KMS-11 (cell line): ENCODE measurements at regions not wholly inside any gene's neighbourhood (a gene's known extent, or its start where the extent isn't known, plus 50 kb on each side); places are given as distances from the start of the nearest gene placed in this dataset.

Source experiments
- H2AFZ ChIP-seq: fragments of 200-600 bp; sonication (generic); 2 replicates; pipeline ENCODE4 v1.6.1; 2016; ENCODE audit warnings: antibody characterized with exemption, mixed run types, low read depth
- H3K27ac ChIP-seq: fragments of 200-600 bp; sonication (generic); 2 replicates; pipeline ENCODE4 v1.6.1; 2016; ENCODE audit warnings: mild to moderate bottlenecking, mixed run types
- H3K27me3 ChIP-seq: fragments of 200-600 bp; sonication (generic); 2 replicates; pipeline ENCODE4 v1.6.1; 2017; ENCODE audit warnings: mild to moderate bottlenecking, low read depth, mixed run types, moderate library complexity; ENCODE audit not compliant: insufficient read depth
- H3K36me3 ChIP-seq: fragments of 200-600 bp; sonication (generic); 2 replicates; pipeline ENCODE4 v1.6.1; 2017; ENCODE audit warnings: mild to moderate bottlenecking, mixed run types; ENCODE audit not compliant: insufficient read depth
- H3K4me1 ChIP-seq: fragments of 200-600 bp; sonication (generic); 2 replicates; pipeline ENCODE4 v1.6.1; 2016; ENCODE audit warnings: mild to moderate bottlenecking, low read depth, mixed run types; ENCODE audit not compliant: poor library complexity, severe bottlenecking
- H3K4me2 ChIP-seq: fragments of 200-600 bp; sonication (generic); 2 replicates; pipeline ENCODE4 v1.7.0; 2016; ENCODE audit warnings: mild to moderate bottlenecking, mixed run types
- H3K4me3 ChIP-seq: fragments of 200-600 bp; sonication (generic); IDR thresholded peaks from 2 replicates; pipeline ENCODE4 v1.6.1; 2017; ENCODE audit warnings: low read depth, low read length, mixed read lengths; ENCODE audit not compliant: insufficient read depth
- H3K79me2 ChIP-seq: fragments of 200-600 bp; sonication (generic); 2 replicates; pipeline ENCODE4 v1.6.1; 2016; ENCODE audit warnings: low read depth, mixed run types; ENCODE audit not compliant: insufficient read depth
- H3K9ac ChIP-seq: fragments of 200-600 bp; sonication (generic); 2 replicates; pipeline ENCODE4 v1.6.1; 2016; ENCODE audit warnings: mild to moderate bottlenecking, mixed run types
- H4K20me1 ChIP-seq: fragments of 200-600 bp; sonication (generic); 2 replicates; pipeline ENCODE4 v1.6.1; 2016; ENCODE audit warnings: mild to moderate bottlenecking, mixed run types; ENCODE audit not compliant: insufficient read depth
- CTCF ChIP-seq: fragments of 200-600 bp; sonication (generic); conservative IDR thresholded peaks from 2 replicates; pipeline ENCODE4 v1.6.1; 2017; ENCODE audit warnings: low read depth, mild to moderate bottlenecking, antibody characterized with exemption, low read length, moderate library complexity, mixed read lengths

DNA sequence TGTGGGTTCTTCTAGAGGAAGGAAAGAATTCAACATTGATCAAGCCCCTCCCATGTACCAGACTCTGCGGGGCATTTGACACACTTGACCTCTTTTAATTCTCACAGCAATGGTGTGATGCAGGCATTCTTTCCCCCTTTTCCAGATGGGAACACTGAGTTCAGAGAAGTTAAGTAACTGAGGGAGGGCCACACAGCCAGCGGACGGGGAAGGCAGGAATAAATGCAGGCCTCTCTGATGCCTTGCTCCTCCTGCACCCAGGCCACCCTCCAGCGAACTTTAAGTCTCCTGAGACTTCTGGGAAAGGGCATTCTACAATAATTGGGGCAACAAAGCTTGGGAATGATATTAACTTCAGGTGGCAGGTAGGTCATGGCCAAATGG lies 227.4 kb downstream of the UACA start:
- Histone ChIP-seq H3K4me3 (no peak overlapping the region), H2AFZ (no peak overlapping the region), H3K4me2 (no peak overlapping the region)

DNA sequence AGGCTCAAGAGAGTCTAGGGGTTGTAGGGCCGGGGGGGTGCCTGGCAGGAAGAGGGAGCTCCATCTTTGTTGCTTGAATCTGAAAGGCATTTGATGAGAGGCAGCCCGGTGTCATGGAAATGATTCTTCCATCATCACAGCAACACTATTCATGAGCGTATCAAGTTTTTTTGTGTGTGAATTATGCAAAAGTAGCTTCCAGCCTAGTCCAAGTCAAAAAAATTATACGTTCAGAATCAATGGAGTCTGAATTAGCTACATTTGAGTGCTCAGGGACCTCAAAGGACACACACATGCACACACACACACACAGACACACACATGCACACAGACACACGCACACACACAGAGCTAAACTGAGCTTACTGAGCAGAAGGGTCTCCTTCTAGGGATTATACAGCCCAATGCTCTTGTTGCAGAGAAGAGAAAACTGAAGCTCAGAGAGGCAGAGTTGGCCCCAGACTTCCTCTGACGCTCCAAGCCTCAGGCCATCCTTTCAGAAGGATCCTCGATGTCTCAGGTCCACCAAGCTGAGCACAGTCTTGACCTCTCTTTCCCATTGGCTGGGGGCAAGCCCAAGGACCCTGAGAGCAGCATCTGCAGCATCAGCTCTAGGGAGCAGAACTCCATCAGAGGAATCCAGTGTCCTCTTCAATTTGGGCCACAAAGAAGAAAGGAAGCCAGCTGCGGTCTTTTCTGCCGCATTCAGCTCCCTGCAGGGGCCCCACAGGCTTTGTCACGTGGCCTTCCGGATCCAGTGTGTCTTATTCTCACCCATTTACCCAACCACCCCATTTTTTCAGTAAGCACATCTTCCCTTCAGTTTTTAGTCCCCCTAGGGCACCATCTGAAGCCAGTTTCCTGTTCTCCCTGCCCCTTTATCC lies 228.0 kb downstream of the UACA start:
- no peak overlapping the region for H2AFZ ChIP-seq
- H3K4me2 ChIP-seq = no peak overlapping the region
- no peak for TF ChIP-seq CTCF
- H3K4me3 ChIP-seq = no peak overlapping the region
- no peaks in the 10 kb centered on the region for H4K20me1 ChIP-seq
- H3K27ac ChIP-seq = no peak overlapping the region
- H3K9ac ChIP-seq = no peak overlapping the region
- no peaks in the 10 kb centered on the region for H3K79me2 ChIP-seq
- no peaks in the 10 kb centered on the region for H3K4me1 ChIP-seq
- H3K27me3 ChIP-seq = no peaks in the 10 kb centered on the region
- no peaks in the 10 kb centered on the region for H3K36me3 ChIP-seq

More for the DNA sequence above, 227.4 kb downstream of the UACA start:
- no peak for TF ChIP-seq CTCF
- H3K79me2 ChIP-seq = no peaks in the 10 kb centered on the region
- H4K20me1 ChIP-seq = no peaks in the 10 kb centered on the region
- no peaks in the 10 kb centered on the region for H3K27me3 ChIP-seq
- H3K9ac ChIP-seq = no peak overlapping the region
- H3K27ac ChIP-seq = no peak overlapping the region
- H3K36me3 ChIP-seq = no peaks in the 10 kb centered on the region
- no peaks in the 10 kb centered on the region for H3K4me1 ChIP-seq

DNA sequence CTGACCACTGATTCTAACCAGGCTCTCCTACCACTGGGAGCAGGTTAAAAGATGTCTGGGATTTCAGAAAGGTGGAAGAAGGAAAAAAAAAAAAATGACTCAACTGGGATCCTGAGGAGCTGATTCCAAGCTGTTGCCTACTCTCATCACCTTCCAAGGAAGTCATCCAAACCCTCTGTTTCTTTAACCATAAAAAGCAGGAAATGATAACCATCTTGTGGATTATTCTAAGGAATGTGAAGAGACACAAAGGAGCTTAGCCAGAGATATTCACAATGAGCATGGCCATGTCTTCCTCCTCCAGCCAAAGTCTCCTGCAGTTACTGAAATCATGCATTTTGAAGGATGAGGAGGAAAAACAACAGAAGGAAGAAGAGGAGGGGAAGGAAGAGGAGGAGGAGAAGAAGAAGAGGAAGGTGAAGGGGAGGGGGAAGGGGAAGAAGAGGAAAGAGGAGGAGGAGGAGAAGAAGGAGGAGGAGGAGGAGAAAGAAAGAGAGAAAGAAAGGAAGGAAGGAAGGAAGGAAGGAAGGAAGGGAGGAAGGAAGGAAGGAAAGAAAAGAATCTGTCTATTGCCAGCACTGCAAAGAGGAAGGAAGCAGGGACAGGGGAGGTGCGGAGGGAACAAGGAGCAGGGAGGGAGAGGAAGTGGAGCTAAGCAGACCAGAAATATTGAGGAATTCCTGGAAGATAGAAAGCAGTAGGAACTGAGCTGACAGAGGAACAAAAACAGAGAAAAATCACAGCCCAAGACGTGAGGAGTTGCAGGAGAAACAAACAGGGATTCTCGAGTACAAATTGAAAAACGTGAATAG lies 229.2 kb downstream of the UACA start:
- TF ChIP-seq CTCF = no peak
- Histone ChIP-seq H3K4me3 (no peak overlapping the region), H3K27ac (no peak overlapping the region), H3K4me2 (no peak overlapping the region), H2AFZ (no peak overlapping the region), H4K20me1 (no peaks in the 10 kb centered on the region), H3K27me3 (no peaks in the 10 kb centered on the region), H3K79me2 (no peaks in the 10 kb centered on the region), H3K9ac (no peak overlapping the region), H3K36me3 (no peaks in the 10 kb centered on the region), H3K4me1 (no peaks in the 10 kb centered on the region)

DNA sequence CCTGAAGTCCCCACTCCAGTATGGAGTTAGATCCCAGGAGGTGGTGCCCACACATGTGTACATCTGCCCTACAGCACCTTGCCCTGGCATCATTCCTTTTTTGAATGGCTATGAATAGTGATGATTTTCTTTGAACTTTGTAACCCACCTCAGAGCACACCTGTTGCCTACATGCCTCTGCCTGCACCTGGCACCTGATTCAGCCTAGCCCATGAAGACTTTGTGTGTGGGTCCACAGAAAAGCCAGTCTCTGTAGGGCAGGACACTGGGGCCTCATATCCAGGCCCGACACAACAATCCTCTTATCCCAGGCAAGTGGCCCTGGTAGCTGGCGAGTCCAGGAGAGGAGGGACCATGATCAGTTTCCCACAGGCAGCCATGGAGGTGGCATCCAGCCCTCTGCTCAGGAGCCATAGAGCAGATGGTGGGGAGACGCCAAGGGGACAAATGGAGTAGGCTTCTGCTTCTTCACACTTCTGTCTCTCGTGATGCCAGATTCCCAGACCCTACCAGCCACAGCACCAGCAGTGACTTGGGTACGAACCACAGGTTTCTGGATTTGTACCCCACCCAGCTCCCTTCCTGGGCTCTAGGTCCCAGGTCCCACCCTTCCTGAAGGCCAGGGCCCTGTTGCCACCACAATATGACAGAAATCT lies 230.7 kb downstream of the UACA start:
- Histone ChIP-seq H4K20me1 (no peaks in the 10 kb centered on the region), H3K9ac (no peak overlapping the region), H2AFZ (no peak overlapping the region), H3K27ac (no peak overlapping the region), H3K4me2 (no peak overlapping the region), H3K4me3 (no peak overlapping the region), H3K36me3 (no peaks in the 10 kb centered on the region), H3K79me2 (no peaks in the 10 kb centered on the region), H3K27me3 (no peaks in the 10 kb centered on the region), H3K4me1 (peaks cover 10% of the 10 kb centered on the region)
- no peak for TF ChIP-seq CTCF
